GM06990 (cell line): ENCODE measurements at regions not wholly inside any gene's neighbourhood (a gene's known extent, or its start where the extent isn't known, plus 50 kb on each side); places are given as distances from the start of the nearest gene placed in this dataset.

Experiments used
- DNase-seq: peaks from one replicate; pipeline ENCODE4 v3.0.0-alpha.2; 2011; ENCODE audit not compliant: insufficient read length; ENCODE audit errors: extremely low read depth
- H3K27me3 ChIP-seq: replicated peaks from 2 replicates; pipeline ENCODE4 v1.6.0; 2011; ENCODE audit warnings: low read length; ENCODE audit not compliant: control insufficient read depth, insufficient read depth
- H3K36me3 ChIP-seq: 2 replicates; pipeline ENCODE4 v1.5.1; 2011; ENCODE audit warnings: low read length; ENCODE audit not compliant: control insufficient read depth, insufficient read depth
- H3K4me3 ChIP-seq: replicated peaks from 2 replicates; pipeline ENCODE4 v1.5.1; 2011; ENCODE audit warnings: low read depth, mild to moderate bottlenecking, control low read depth, low read length
- CTCF ChIP-seq: IDR thresholded peaks from 2 replicates; pipeline ENCODE4 v1.5.1; 2011; ENCODE audit warnings: low read length, control low read depth, mild to moderate bottlenecking, inconsistent platforms; ENCODE audit not compliant: insufficient read depth, poor library complexity, severe bottlenecking

DNA sequence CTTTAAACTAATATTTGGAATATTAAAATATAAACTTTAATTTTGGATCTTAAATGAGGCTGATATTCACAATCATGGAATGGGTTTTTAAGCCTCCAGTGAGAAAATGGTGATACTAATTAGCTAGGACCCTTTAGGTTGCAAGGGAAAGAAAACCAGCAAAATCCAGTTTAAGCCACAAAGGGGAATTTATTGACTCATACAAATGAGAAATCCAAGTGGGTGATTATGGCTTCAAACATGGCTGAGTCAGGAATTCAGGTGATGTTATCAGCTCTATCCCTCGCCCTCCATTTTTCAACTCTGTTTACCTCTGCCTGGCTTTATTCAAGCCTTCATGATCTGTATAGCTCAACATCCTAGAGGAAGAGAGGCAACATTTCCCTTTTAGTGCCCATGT, 75.3 kb upstream of the DLX2 start:
- no peaks in the 10 kb centered on the region for H3K27me3 ChIP-seq
- TF ChIP-seq CTCF, result no peak
- H3K4me3 ChIP-seq, result no peak overlapping the region
- no peak for DNase-seq
- H3K36me3 ChIP-seq, result no peaks in the 10 kb centered on the region

GRCh38 chr2:172179045-172179701, 76.5 kb upstream of the DLX2 start:
- H3K27me3 ChIP-seq, result no peaks in the 10 kb centered on the region
- H3K36me3 ChIP-seq, result no peaks in the 10 kb centered on the region
- no peak for TF ChIP-seq CTCF
- no peak overlapping the region for H3K4me3 ChIP-seq
- DNase-seq, result no peak

DNA sequence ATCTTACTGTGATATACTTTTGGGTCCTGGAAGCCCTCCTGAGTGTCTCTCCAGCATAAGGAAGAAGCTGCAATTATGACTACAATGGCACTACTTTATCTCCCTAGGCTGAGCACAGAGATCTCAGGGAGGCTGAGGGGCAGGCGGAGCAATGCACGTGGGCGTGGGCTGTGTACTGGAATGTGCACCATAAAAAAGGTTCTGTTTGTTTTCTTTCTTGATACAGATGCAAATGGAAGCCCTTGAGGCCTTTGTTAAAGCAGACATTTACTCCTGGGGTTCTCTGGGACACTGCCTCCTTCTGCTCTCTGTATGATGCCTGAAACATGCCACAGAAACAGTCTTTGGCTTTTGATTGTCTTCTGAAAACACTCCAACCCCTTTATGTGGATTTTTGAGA, 79.1 kb upstream of the DLX2 start:
- no peak overlapping the region for H3K4me3 ChIP-seq
- no peak for TF ChIP-seq CTCF
- DNase-seq, result no peak
- H3K36me3 ChIP-seq, result no peaks in the 10 kb centered on the region
- no peaks in the 10 kb centered on the region for H3K27me3 ChIP-seq

DNA sequence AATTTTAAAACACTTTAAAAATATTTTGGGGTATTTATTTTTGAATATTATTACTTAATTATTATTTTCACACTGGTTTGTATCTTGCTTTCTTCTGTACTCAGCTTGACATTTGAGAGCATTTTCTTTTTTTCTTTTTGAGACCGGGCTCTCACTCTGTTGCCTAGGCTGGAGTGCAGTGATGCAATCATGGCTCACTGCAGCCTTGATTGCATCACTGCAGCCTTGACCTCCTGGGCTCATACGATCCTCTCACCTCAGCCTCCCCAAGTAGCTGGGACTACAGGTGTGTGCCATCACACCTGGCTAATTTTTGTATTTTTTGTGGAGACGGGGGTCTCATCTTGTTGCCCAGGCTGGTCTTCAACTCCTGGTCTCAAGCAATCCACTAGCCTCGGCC, 79.9 kb upstream of the DLX2 start:
- H3K27me3 ChIP-seq, result no peaks in the 10 kb centered on the region
- no peak for TF ChIP-seq CTCF
- H3K36me3 ChIP-seq, result no peaks in the 10 kb centered on the region
- H3K4me3 ChIP-seq, result no peak overlapping the region
- DNase-seq, result no peak

DNA sequence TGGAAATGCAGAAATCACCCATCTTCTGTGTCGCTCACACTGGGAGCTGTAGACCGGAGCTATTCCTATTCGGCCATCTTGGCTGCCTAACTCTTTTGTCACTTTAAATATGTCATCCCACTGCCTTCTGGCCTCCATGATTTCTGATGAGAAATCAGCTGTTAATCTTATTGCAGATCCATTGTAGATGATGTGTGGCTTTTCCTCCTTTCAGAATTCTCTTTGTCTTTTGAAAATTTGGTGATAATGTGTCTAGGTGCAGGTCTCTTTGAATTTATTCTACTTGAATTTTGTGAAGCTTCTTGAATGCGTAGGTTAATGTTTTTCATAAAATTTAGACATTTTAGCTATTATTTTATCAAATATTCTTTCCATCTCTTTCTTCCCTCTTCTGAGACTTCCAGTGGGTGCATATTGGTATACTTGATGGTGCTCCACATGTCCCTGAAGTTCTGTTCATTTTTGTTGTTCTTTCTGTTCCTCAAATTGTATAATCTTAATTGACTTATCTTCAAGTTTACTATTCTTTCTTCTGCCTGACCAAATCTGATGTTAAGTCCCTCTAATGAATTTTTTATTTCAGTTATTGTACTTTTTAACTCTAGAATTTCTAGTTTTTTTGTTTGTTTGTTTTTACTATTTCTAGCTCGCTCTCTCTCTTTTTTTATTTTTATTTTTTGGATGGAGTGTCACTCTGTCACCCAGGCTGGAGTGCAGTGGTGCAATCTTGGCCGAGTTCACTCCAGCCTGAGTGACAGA, 90.8 kb upstream of the DLX2 start:
- DNase-seq, result no peak
- no peak for TF ChIP-seq CTCF
- Histone ChIP-seq H3K27me3 (no peaks in the 10 kb centered on the region), H3K36me3 (no peaks in the 10 kb centered on the region), H3K4me3 (no peak overlapping the region)
